Kasumi-1 (cell line): ENCODE measurements at regions not wholly inside any gene's neighbourhood (a gene's known extent, or its start where the extent isn't known, plus 50 kb on each side); places are given as distances from the start of the nearest gene placed in this dataset.
"Not testable (repeated sequence)": the region's sequence is repeated elsewhere in the genome, so short reads cannot be mapped to it uniquely, and the experiment has no call there.

Experiments
- DNase-seq, 2 experiments: peaks; one replicate each; lab custom pipeline; 2025; lab: John Stamatoyannopoulos, UW

DNA sequence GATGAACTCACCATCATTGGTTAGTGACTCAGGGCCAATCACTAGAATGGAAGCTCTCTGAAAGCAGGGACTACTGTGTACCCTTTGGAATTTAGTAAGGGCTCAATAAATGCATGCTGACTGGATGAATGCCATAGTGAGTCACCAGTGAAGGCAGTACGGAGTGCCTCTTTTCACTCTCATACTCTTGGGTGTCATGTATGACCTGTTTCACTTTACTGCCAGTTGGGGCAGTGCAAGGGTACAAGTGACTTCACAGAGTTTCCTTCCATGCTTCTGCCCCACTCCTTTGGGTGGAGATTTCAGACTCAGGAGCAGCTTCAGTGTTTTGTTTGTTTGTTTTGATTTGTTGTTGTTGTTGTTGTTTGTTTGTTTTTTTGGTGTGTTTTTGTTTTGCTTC lies 57.7 kb downstream of the SOX3 start:
- no peak for DNase-seq

DNA sequence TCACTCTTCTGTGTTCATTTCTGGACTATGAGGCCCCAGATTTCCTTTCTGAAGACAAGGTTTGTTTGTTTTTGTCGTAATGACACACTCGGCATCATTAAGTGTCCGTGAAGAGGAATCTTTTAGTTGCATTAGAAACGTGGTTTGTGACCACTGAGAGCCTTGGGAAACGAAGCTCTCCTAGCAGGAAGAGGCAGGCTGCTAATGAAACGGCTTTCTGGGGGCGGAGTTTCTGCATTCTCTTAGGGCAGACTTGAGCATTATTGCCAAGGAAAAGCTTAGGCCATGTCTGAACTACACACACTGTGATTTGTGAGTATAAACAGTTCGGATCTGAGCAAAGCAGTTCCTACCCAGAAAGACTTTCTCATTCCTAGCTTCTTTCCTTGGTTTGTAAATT lies 64.0 kb downstream of the SOX3 start:
- no peak for DNase-seq

DNA sequence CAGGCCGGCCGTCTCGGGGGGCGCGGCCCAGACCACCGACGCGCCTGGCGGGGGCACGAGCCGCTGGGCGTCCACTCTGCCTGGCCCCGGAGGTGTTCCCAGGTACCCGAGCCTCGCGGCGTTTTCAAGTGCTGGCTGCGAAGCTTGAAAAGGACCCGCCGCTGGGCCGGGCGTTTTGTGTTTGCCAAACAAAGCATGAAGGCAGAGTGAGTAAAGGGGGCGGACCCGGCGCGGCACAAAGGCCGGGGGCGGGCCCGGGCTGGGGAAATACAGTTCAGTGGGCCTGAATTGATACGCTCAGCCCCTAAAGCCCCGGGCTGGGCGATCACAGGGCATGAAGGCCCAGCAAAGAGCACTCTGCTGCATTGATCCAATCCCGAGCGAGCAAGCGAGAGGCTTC lies 65.4 kb downstream of the SOX3 start:
- DNase-seq, result no peak

DNA sequence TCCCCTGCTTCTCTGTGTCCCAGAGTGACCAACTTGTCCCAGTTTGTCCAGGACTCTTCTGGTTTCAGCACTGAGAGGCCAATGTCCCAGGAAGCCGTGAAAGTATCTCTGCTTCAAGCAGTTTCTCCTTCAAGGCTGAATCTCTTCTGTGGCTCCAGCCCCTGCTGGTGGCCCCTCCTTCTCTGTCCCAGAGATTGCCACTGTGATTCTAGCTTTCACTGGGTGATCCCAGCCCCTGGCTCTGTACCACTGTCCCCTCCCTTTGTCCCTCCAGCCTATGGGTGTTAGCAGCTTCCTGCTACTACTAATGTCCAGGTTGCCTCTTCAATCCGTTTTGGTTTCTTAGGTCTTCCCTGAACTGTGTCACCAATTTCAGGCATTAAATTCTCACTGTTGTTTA lies 70.5 kb downstream of the SOX3 start:
- DNase-seq, result no peak

DNA sequence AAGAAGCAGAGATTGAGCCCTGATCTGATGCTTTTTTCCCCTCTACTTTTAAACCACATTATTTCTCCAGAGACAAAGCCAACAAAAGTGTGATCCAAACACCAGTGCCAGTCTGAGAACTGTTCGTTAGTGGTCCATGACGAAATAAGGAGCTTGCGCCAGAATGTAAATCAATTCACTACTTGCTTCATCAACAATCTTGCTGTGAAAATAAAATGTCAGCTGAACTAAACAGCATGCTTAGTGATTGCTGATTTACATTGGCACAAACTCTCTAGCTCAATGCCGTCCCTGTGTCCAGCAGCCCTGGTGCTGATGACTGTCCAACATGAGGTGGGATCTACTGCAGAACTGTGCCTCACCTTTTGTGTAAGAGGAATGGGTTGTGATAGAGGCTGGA lies 71.3 kb downstream of the SOX3 start:
- DNase-seq, result no peak

DNA sequence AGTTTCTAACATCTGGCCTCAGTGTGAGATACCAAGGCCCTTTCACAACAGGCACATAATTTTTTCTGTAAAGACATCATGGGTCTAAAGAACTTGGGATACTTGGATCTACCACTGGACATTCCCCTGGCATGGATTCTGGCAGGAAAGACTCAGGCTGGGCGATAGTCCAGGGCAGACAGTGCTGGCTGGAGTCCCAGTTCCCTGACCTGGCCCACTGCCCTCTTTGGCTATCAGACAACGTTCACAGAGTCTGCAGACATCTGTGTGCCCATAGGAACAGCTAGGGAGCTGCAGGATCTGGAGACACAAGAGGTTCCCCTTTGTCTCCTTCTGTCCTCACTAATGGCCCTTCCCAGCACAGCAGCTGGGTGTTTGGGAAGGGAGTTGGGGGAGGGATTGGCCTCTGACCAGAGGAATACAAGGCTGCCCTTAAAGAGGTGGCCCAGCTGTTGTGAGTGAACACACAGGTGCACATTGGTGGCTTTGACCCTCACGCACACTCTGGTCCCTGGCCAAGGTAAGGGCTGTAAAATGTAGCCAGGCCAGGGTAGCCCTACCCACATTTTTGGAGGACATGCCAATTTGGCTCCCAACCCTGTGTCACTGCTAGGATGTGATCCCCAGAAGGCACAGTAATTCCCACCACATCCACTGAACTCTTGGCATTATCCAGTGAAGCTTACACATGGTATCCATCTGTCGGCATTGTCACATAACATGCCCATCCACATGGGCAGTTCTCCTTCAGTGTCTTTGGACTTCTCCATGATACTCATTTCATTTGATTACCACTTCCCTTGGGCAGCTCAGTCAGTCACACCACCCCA lies 72.3 kb downstream of the SOX3 start:
- DNase-seq, result no peak

DNA sequence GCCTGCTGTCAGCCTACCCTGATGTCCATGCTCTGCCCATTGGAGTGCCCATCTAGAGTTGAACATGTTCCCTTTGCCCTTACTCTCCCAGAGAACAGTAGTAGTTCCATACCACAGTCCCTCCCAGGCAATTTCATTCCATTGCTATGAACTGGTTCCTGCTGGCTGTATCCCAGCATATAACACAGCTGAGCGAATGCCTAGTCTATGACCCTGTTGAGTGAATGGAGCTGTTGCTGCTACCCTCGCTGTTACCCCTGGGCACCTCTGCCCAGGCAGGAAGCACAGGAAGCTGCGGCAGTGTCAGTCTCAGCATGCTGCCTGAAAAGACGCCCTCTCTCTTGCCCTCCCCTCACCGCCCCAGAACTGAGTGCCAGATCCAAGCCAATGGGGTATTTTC lies 73.3 kb downstream of the SOX3 start:
- no peak for DNase-seq

DNA sequence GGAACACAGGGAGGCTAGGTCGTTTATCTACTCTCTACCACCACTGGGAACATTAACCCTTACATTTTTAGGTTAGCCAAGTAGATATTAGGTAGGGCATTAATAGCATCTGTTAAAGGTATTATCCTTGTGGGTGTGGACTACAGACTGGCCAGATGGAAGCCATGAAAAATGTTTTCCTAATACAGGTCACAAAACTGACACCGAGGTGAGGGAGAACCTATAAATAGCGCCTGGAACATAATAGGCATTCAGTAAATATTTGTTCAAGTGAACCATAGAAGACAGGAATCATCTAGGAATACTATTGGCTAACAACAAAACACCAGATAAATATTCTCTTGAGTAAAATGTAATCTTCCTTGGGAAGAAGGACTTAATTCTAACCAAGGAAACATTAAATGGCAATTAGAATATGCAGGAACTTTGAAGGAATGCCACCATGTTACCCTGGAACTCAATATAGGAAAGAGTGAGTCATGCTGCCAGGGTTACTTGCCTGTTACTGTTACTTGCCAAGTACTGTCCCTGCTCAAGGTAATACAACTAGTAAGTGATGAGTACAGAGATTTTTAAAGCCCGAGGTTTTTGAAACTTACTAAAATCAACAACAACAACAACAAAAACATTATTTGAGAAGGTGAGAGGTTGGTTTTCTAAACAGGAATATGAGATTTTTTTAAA lies 79.0 kb downstream of the SOX3 start:
- no peak for DNase-seq

DNA sequence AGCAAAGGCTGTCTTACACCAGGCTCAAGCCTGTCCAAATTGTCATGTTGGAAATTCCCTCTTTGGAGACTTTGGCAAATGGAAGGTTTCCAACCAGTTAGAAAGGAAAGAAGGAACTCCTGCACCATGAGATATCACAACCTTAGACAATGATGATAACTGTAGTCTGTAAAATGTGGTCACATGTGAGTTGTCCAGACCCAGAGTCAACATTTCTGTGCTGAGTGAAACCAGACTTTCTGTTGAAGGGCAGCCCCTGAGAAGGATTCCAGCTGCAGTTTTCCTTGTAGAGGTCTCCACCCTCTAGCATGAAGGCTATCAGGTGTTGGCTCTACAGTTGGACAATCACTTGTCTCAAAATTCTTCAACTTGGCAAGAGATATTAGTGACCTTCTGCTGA lies 82.4 kb downstream of the SOX3 start:
- no peak for DNase-seq

DNA sequence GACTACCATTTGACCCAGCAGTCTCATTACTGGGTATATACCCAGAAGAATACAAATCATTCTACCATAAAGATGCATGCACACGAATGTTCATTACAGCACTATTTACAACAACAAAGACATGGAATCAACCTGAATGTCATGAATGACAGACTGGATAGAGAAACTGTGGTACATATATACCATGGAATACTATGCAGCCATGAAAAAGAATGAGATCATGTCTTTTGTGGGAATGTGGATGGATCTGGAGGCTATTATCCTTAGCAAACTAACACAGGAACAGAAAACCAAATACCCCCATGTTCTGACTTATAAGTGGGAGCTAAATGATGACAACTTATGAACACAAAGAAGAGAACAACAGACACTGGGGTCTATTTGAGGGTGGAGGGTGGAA lies 102.7 kb downstream of the SOX3 start:
- not testable (repeated sequence) for DNase-seq

DNA sequence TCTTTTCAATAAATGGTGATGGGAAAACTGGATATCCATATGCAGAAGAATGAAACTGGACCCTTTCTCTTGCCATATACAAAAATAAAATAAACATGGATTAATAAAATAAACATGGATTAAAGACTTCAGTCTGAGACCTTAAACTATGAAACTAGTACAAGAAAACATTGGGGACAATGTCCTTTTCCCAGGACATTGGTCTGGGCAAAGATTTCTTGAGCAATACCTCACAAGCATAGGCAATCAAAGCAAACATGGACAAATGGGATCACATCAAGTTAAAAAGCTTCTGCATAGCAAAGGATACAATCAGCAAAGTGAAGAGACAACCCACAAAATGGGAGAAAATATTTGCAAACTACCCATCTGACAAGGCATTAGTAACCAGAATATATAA lies 108.5 kb downstream of the SOX3 start:
- not testable (repeated sequence) for DNase-seq

DNA sequence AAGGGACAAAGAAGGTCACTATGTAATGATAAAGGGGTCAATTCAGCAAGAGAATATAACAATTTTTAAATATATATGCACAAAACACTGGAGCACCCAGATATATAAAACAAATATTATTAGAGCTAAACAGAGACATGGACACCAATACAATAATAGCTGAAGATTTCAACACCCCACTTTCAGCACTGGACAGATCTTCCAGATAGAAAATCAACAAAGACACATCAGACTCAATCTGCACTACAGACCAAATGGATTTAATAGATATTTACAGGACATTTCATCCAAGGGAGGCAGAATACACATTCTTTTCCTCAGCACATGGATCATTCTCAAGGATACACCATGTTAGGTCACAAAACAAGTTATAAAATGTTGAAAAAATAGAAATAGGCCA lies 111.4 kb downstream of the SOX3 start:
- peak in 1 of 2 experiments; percentile 1 for DNase-seq

DNA sequence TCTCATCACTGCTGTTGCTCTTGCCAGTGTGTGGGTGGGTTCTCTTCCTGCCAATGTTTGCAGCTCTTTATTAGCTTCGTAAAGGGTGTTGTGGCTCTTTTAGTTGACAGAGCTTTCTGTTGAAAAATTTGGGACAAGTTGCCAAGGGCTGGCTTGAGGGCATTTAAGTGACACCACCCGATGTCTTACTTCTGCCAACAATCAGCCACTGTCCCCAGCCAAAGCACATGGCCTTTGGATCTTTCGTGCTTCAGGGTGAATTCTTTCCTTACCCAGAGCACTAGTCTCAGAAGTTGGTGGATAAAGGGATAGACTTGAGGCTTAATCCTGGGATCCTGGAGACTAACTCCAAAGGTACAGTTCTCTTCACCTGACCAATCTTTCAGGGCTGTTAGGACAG lies 113.6 kb downstream of the SOX3 start:
- DNase-seq, result no peak

DNA sequence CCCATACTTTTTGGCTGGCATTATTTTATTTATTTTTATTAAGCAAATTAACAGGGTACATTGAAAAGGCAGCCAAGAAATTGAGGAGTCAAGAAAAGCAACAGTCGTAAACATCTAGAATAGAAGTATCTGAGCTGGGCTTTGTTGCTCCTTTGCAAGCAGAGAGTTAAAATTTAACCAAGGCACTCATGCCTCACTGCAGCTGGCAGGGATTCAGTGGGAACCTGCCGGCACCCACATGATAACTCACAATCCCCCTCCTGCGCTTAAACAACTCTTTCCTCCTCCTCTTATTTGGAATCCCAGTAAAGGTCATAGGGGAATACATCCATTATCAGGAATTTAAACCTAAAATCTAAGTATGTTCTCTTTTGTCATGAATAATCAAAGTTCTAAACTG lies 115.5 kb downstream of the SOX3 start:
- DNase-seq, result no peak

DNA sequence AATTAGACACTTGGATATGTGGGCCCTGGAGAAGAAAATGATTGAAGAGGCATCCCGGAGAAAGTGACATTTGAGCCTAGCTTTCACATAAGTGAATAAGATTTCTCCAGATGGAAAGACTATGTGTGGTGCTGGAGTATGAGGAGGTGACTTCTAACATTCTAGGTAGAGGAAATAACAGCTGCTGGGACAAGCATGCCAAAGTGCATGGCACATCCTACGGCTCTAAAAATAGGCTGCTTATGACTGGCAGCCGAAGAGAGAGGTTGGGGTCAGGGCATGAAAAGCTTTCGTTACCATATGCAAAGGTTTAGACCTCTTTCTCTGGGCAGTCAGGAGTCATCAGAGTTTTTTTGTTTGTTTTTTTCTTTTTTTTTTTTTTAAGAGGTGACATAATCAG lies 142.0 kb downstream of the SOX3 start:
- DNase-seq, result no peak

DNA sequence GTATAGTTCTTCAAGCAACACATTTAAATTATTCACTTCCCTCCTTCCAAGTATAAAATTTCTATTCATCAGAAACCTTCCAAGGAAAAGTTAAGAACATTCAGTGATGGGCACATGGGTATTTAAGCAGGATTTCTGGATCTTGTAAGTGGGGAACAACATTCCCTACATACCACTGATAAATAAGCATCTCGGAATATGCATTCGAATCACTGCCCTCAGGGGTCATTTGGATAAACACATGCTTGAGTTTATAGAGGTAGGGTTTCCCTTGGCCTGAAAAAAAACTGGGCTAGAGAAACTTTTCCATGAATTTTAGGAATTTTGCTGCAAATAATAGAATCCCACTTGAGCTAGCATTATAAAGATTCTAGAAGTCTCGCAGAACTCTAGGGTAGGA lies 143.9 kb downstream of the SOX3 start:
- no peak for DNase-seq

DNA sequence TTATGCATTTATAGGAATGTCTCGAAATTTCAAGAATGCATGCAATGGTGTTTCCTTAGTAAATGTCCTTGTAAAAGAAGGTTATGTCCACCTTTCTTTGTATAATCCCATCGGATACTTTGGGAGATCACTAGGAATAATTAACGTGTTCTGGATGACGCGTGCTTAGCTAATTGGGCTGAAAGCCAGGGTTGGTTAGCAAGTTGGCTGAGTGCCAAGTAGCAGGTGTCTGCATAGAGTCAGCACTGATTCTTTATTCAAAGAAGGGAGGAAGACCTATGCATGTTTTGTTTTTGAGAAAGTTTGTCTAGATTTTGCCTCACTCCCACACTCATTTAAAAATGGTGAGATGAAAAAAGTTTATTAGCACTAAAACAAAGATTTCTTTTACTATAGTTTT lies 144.6 kb downstream of the SOX3 start:
- DNase-seq, result no peak

DNA sequence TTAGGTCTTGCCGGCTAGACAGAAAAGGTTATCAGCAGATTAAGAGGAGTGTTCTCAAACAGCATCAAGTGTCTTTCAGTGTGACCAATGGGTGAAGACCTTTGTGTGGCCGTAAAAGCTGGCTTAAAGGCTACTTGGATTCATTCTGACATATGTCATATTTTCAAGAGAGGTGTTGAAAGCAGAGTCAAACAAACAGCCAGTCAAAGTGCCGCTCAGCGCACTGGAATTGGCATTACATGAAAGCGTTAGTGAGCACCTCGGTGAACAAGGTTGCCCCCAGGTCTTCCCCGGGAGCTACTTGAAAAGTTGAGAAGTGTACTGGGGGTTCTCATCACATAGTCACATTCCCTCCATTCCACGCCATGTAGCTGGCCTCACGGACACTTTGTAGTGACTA lies 148.9 kb downstream of the SOX3 start:
- DNase-seq, result no peak

DNA sequence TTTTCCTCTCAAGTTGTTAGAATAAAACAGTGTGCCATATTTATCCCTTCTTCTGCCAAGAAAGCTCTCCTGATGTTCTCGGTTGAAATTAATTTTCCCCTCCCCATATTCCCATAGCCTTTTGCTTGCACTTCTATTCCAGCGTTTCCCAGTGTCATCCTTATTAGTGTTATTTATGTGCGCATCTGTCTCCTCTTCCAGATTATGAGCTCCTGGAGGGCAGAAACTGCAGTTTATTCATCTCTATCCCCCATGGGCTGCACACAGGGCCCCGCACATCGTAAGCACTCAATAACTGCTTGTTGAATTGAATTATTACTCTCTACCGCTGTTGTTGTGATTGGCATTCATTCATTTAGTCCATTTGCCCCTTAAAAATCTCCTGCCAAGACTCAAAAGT lies 149.4 kb downstream of the SOX3 start:
- DNase-seq, result no peak

DNA sequence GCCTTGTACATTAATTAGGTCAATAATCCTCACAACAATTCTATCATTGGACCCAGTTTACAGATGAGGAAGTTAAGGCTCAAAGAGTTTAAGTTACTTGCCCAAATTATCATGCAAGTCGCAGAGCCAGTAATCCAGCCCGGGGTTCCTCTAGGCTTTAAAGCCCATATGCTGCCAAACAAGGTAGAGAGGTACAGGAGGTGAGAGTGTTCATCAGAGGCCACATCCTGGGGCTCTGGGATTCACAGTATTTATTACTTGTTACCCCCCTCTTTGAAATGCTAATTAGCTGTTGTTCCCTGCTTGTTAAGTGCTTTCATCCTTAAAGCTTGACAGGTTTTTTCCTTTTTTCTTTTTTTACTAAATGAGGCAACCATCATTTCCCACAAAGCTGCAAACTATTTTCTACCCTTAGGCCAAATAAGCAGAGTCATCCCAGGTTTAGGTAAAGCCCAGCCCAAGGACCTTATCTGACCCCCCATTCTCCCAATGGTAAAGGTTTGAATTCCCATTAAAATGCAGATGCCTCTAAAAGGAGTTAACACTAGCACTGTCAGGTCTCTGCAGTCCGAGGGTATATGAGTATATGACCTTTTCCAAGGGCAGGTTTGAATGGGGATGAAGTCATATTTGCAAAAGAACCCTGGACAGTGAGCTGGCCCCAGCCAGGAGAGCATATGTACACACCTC lies 150.3 kb downstream of the SOX3 start:
- DNase-seq, result no peak

DNA sequence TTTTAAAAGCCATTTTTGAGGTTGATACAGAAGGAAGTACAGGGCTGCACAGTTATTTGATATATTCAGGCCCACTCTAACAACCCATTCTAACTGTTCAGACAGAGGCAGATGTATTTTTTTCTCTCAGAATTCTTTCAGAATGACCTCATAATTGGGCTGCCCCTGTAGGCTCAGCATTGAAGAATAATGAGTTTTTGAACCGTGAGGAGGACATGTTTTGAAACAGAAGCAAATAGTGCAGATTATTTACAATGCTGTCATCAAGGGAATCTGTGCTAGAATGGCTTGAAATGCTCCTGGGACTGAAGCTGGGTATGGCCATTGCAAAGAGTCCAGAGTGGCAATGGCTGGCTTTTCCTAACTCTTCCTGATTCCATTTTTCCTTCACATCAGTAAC lies 158.1 kb downstream of the SOX3 start:
- DNase-seq, result no peak

DNA sequence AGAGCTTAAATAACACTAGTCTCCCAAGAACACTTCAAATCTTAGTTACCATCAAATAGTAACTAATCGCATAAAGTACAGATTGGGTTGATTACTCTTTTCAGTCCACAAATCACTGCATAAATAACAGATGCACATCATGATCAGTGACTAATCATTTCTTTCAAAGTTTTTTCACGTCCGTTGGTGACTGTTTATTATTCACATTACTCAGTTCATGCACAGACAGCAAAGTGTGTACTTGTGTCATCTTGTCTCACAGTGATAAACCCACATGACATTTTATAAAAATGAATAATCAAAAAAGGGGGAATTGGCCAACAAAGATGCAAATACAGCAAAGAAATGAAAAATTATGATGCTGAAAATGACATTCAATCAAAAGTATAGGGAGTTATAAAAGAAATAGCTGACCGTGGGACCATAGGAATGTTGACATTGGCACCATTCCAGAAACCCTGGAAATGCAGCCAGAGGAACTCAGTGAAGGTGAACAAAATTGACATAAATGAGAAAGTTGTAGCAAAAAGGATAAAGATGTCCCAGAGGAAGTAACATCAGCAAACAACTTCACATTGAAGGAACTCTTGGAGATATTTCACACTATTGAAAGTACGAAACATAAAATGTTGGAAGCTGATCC lies 161.5 kb downstream of the SOX3 start:
- no peak for DNase-seq

DNA sequence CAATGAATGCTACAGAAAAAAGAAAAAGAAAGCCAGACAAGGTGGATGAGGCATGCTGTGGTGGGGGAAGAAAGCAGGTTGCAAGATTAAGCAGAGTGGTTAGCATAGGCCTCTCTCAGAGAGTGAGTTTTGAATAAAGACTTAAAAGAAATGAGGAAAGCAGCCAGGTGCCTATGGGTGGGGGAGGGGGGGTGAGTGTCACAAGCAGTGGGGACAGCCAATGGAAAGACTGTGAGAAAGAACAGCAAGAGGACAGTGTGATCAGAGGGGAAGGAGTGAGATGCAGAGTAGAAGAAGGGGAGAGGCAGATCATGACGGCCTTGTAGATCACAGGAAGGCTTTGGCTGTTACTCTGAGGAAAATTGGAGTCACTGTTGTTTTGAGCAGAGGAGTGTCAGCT lies 162.5 kb downstream of the SOX3 start:
- DNase-seq, result no peak
